Heart left ventricle (tissue), 16 donors: ENCODE measurements at regions not wholly inside any gene's neighbourhood (a gene's known extent, or its start where the extent isn't known, plus 50 kb on each side); places are given as distances from the start of the nearest gene placed in this dataset.

Experiments used
- ATAC-seq, 4 donors: fragments of 200-7000 bp; cut with Tn5 transposase; one replicate each; pipeline ENCODE4 v1.9.1; 2020 to 2022; ENCODE audit warnings: moderate library complexity in 4 of 4, mild to moderate bottlenecking in 3 of 4, moderate number of reproducible peaks in 1 of 4
- DNase-seq, 5 donors: peaks; one replicate each; pipeline ENCODE4 v3.0.0-alpha.2; 2020
- H3K27ac ChIP-seq, 12 donors: fragments of 200-600 bp; sonication (generic) in 4 of 12; one replicate each; pipeline versions ENCODE4 v1.5.0 to v1.8.0; 2016 to 2022; ENCODE audit warnings: mild to moderate bottlenecking in 2 of 12
- H3K27me3 ChIP-seq, 9 donors: fragments of 200-600 bp; sonication (generic) in 2 of 9; one replicate each; pipeline versions ENCODE4 v1.5.1 to v1.8.0; 2016 to 2022; ENCODE audit warnings: mild to moderate bottlenecking in 3 of 9
- H3K36me3 ChIP-seq, 9 donors: fragments of 200-600 bp; sonication (generic) in 2 of 9; one replicate each; pipeline versions ENCODE4 v1.5.0 to v1.8.0; 2018 to 2022; ENCODE audit warnings: mild to moderate bottlenecking in 2 of 9
- H3K4me1 ChIP-seq, 12 donors: fragments of 200-600 bp; sonication (generic) in 4 of 12; one replicate each; pipeline versions ENCODE4 v1.5.0 to v1.8.0; 2016 to 2022; ENCODE audit warnings: mild to moderate bottlenecking in 3 of 12
- H3K4me3 ChIP-seq, 12 donors: fragments of 200-600 bp; sonication (generic) in 4 of 12; one replicate each; pipeline versions ENCODE4 v1.5.0 to v1.8.0; 2017 to 2022; ENCODE audit warnings: mild to moderate bottlenecking in 9 of 12, moderate library complexity in 4 of 12
- H3K9me3 ChIP-seq, 12 donors: fragments of 200-600 bp; sonication (generic) in 4 of 12; one replicate each; pipeline versions ENCODE4 v1.5.0 to v1.8.0; 2016 to 2022; ENCODE audit warnings: mild to moderate bottlenecking in 1 of 12
- CTCF ChIP-seq, 12 donors: fragments of 200-600 bp; sonication (generic) in 4 of 12; IDR thresholded peaks; one replicate each; pipeline versions ENCODE4 v1.5.0 to v1.8.0; 2018 to 2022; ENCODE audit warnings: antibody characterized with exemption in 12 of 12, mild to moderate bottlenecking in 5 of 12
- POLR2A ChIP-seq, 2 donors: fragments of 450-650 bp; IDR thresholded peaks; one replicate each; pipeline ENCODE4 v1.6.1; 2017; ENCODE audit warnings: antibody characterized with exemption in 2 of 2, mild to moderate bottlenecking in 2 of 2, moderate library complexity in 2 of 2
- WGBS, 4 donors: extraction: QIAGEN DNeasy Blood & Tissue Kit in 2 of 4; methylation state at CpG; one replicate each; pipeline versions ENCODE4 v1.1.5 to v1.1.7; 2013 to 2018; 5-methylcytosine and 5-hydroxymethylcytosine counted together
- intact Hi-C, 10 donors: fragments of 100-400 bp; cut with DNase I; formaldehyde crosslinking; loops; one replicate each; pipeline versions ENCODE4 v1.11.1 to v1.14.2; 2022
- donor health status: ischemic (EF 13 %, LVEDD 7.1; RV severe dilation, severe dysfunction).
- donor health status: healthy with polysubstance abuse.
- donor health status: DM: no; HTN: yes; CAD: no.
- donor health status: DM: no; HTN: no; CAD: no.
- donor health status: ischemic (EF 25% LVEDD 6.9; RV normal size, moderate dysfunction).
- donor health status: ischemic (EF 25% LVEDD 5.7; RV mildly dilated, moderate dysfunction).
- donor health status: healthy.
- donor health status: DM: yes; HTN: yes; CAD: no.
- donor health status: ischemic (EF 35%, LVEDD 5.7; RV mildly dilated, moderate dysfunction).
- donor health status: nonischemic (EF 11% LVEDD 7.7; RV severe dilation, severe dysfunction).
- donor health status: DM: yes; HTN: yes; CAD: no.
- donor health status: PGD.
- donor health status: ischemic (EF 29% LVEDD 5.4; RV normal size, mild dysfunction).
- donor health status: nonischemic (EF 23%, LVEDD 6.1; RV moderate dilation, normal function).

GRCh38 chr5:100444961-100445360 lies 90.2 kb upstream of the FAM174A start:
- WGBS, 4 donors: 89 to 94% (median 91%) methylated on average over 3 of the region's 3 CpGs
- TF ChIP-seq POLR2A (IDR thresholded peaks at IDR 0.05): no peak
- no peak for TF ChIP-seq CTCF (IDR thresholded peaks at IDR 0.05)
- H3K27ac ChIP-seq: no peak overlapping the region
- H3K9me3 ChIP-seq: no peaks in the 10 kb centered on the region
- DNase-seq (no peak), ATAC-seq (no peak)
- H3K36me3 ChIP-seq: no peaks in the 10 kb centered on the region
- H3K27me3 ChIP-seq: no peaks in the 10 kb centered on the region
- no peak overlapping the region for H3K4me3 ChIP-seq
- intact Hi-C loops: no loop called here
- H3K4me1 ChIP-seq: no peaks in the 10 kb centered on the region

- WGBS, 4 donors: 82 to 88% (median 84%) methylated on average over 4 of the region's 4 CpGs
- DNase-seq (no peak), ATAC-seq (no peak)
- Histone ChIP-seq H3K27me3 (no peaks in the 10 kb centered on the region), H3K4me3 (no peak overlapping the region), H3K27ac (no peak overlapping the region), H3K4me1 (no peaks in the 10 kb centered on the region), H3K9me3 (no peaks in the 10 kb centered on the region), H3K36me3 (no peaks in the 10 kb centered on the region)
- intact Hi-C loops: loop anchor here in 4 of 10 donors (5.0 to 10.0 kb wide), 5 partner anchors 610 to 1242 kb away; no protein-coding TSS in a partner anchor
- no peak for TF ChIP-seq CTCF (IDR thresholded peaks at IDR 0.05)
Measured at GRCh38 chr5:100434815-100435214, 100.4 kb upstream of the FAM174A start.

GRCh38 chr5:100432741-100433140 lies 102.4 kb upstream of the FAM174A start:
- intact Hi-C loops: loop anchor here in 4 of 10 donors (5.0 to 10.0 kb wide), 5 partner anchors 612 to 1245 kb away; no protein-coding TSS in a partner anchor
- H3K36me3 ChIP-seq: no peaks in the 10 kb centered on the region
- H3K9me3 ChIP-seq: no peaks in the 10 kb centered on the region
- ATAC-seq (no peak), DNase-seq (no peak)
- no peaks in the 10 kb centered on the region for H3K27me3 ChIP-seq
- H3K27ac ChIP-seq: no peak overlapping the region
- 79 to 83% (median 81%) methylated on average over 1 of the region's 1 CpG for WGBS, 4 donors
- H3K4me1 ChIP-seq: no peaks in the 10 kb centered on the region
- no peak overlapping the region for H3K4me3 ChIP-seq
- TF ChIP-seq POLR2A (IDR thresholded peaks at IDR 0.05) (no peak), CTCF (IDR thresholded peaks at IDR 0.05) (no peak)

- DNase-seq (peak; percentile 25 to 37 (median 32)), ATAC-seq (peak in 1 of 4 donors; percentile 50)
- WGBS, 4 donors: 37 to 44% (median 39%) methylated on average over 4 of the region's 4 CpGs
Measured at GRCh38 chr5:100430268-100431195, 104.6 kb upstream of the FAM174A start.

More at GRCh38 chr5:100430268-100431195, 104.6 kb upstream of the FAM174A start:
- Histone ChIP-seq H3K4me1 (no peaks in the 10 kb centered on the region), H3K9me3 (peaks cover 0 to 5% (median under 1%) of the 10 kb centered on the region in 12 donors), H3K27ac (no peak overlapping the region), H3K27me3 (no peaks in the 10 kb centered on the region), H3K4me3 (no peak overlapping the region), H3K36me3 (no peaks in the 10 kb centered on the region)
- intact Hi-C loops: loop anchor here in 4 of 10 donors (5.0 to 10.0 kb wide), 5 partner anchors 614 to 1247 kb away; no protein-coding TSS in a partner anchor
- TF ChIP-seq POLR2A (IDR thresholded peaks at IDR 0.05) (no peak), CTCF (IDR thresholded peaks at IDR 0.05) (peak; percentile 70 to 94 (median 84))
